ENCODE measurements at regions not wholly inside any gene's neighbourhood (a gene's known extent, or its start where the extent isn't known, plus 50 kb on each side); places are given as distances from the start of the nearest gene placed in this dataset.

DNA sequence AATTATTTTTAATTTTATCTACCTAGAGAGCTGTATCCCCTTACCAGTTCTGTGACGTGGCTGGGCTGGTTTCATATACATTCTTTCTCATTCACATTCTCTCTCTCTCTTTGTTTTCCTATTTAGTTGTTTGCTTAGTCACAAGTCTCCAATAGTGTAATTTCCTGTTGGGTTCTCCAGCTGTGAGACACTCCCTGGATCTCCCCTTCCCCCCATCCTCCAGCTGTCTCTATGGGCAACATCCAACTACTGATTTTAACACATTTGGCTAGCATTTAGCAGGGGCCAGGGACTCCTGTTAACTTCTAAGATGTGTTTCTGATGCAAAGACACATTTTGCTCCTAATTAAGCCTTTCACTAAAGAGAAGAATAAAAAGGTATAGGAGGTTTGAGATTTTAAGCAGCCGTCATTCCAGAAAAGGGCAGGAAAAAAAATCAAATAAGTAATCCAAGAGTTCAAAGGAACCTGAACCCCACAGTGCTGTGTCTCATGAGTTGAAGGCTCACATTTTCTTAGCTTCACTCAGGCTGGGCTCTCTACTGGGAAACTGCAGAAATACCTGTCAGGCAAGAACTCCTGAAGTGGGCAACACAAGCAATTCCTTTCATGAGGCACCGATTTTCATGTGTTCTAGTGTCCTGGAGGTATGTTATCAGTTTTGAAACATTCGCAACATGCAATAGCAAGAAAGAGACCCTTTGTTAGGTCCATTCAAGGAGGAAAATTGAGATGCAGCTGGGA, 198.7 kb upstream of the C9orf72 start:
- peak; percentile 92 for DNase-seq (ENCODE audit: low read depth)
- H3K4me3 ChIP-seq (ENCODE audit: low read depth, low read length) = no peak overlapping the region
- TF ChIP-seq, protein P1, sequence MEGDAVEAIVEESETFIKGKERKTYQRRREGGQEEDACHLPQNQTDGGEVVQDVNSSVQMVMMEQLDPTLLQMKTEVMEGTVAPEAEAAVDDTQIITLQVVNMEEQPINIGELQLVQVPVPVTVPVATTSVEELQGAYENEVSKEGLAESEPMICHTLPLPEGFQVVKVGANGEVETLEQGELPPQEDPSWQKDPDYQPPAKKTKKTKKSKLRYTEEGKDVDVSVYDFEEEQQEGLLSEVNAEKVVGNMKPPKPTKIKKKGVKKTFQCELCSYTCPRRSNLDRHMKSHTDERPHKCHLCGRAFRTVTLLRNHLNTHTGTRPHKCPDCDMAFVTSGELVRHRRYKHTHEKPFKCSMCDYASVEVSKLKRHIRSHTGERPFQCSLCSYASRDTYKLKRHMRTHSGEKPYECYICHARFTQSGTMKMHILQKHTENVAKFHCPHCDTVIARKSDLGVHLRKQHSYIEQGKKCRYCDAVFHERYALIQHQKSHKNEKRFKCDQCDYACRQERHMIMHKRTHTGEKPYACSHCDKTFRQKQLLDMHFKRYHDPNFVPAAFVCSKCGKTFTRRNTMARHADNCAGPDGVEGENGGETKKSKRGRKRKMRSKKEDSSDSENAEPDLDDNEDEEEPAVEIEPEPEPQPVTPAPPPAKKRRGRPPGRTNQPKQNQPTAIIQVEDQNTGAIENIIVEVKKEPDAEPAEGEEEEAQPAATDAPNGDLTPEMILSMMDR (conservative IDR thresholded peaks at IDR 0.05; ENCODE audit: low read depth, low read length) = no peak

DNA sequence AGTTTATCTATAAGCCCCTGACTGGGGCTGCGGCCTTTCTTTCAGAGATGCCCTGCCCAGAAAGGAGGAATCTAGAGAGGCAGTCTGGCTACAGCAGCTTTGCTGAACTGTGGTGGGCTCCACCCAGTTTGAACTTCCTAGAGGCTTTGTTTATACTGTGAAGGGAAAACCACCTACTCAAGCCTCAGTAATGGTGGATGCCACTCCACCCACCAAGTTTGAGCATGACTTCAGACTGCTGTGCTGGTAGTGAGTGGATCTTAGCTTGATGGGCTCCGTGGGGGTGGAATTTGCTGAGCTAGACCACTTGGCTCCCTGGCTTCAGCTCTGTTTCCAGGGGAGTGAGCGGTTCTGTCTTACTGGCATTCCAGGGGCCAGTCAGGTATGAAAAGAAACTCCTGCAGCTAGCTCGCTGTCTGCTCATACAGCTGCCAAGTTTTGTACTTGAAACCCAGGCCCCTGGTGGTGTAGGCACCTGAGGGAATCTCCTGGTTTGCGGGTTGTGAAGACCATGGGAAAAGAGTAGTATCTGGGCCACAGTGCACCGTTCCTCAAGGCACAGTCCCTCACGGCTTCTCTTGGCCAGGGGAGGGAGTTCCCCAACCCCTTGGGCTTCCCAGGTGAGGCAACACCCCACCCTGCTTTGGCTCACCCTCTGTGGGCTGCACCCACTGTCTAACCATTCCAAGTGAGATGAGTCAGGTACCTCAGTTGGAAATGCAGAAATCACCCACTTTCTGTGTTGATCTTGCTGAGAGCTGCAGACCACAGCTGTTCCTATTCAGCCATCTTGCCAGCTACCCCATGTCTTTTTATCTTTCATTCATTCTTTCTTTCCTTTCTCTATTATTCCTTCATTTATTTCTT, 211.8 kb upstream of the C9orf72 start:
- H3K4me3 ChIP-seq (ENCODE audit: low read depth, low read length) = no peak overlapping the region
- peak; percentile 66 for DNase-seq (ENCODE audit: low read depth)
- TF ChIP-seq, protein P1 (conservative IDR thresholded peaks at IDR 0.05; ENCODE audit: low read depth, low read length) = no peak

DNA sequence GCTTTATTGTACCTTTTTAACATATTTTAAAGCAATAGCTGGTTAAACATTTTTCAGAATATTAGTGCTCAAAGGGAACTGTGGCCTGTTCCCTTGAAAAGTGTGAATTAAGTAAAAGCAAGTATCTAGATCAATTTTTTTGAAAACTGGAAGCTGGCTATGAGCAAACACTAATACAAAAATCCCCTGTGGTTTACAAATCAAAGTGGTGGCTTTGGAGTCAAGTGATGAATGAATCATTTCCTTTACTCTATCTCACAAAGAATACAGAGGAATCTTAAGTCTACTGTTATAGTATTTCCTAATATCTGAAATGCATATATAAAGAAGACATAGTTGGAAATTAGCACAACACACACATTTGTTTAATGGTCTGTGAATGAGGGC, 212.4 kb upstream of the C9orf72 start:
- no peak overlapping the region for H3K4me3 ChIP-seq (ENCODE audit: low read depth, low read length)
- DNase-seq (ENCODE audit: low read depth) = peak; percentile 82
- TF ChIP-seq, protein P1 (conservative IDR thresholded peaks at IDR 0.05; ENCODE audit: low read depth, low read length) = no peak

DNA sequence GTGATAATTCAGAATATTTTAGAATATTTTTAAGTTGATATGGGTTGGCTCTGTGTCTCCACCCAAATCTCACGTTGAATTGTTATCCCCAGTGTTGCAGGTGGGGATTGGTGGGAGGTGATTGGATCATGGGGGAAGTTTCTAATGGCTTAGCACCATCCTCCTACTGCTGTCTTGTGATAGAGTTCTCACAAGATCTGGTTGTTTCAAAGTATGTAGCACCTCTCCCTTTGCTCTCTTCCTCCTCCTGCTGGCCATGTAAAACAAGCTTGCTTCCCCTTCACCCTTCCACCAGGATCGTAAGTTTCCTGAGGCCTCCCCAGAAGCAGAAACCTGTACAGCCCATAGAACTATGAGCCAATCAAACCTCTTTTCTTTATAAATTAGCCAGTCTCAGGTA, 214.6 kb upstream of the C9orf72 start:
- no peak overlapping the region for H3K4me3 ChIP-seq (ENCODE audit: low read depth, low read length)

DNA sequence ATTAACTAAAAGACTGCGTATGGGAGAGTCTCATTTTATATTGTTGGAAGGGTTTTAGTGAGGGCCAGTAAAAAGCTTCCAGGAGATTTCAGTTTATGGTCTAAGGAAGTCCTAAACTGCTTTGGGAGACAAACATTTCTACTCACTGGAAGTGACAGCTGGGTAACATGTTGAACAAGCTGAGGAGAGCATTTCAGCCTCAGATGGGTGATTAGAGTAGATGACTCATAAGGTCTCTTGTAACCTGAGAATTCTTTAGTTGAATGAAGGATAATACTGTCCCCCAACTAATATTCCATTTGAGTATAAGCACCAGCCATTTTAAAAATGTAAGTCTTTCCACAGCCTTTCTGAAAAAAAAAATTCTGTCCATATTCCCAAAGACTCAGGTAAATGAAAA, 218.0 kb upstream of the C9orf72 start:
- TF ChIP-seq, protein P1 (conservative IDR thresholded peaks at IDR 0.05; ENCODE audit: low read depth, low read length) = no peak
- no peak overlapping the region for H3K4me3 ChIP-seq (ENCODE audit: low read depth, low read length)
- DNase-seq (ENCODE audit: low read depth) = peak; percentile 64

More for the DNA sequence above, 214.6 kb upstream of the C9orf72 start:
- peak; percentile 91 for DNase-seq (ENCODE audit: low read depth)
- TF ChIP-seq, protein P1 (conservative IDR thresholded peaks at IDR 0.05; ENCODE audit: low read depth, low read length) = peak; percentile 78

DNA sequence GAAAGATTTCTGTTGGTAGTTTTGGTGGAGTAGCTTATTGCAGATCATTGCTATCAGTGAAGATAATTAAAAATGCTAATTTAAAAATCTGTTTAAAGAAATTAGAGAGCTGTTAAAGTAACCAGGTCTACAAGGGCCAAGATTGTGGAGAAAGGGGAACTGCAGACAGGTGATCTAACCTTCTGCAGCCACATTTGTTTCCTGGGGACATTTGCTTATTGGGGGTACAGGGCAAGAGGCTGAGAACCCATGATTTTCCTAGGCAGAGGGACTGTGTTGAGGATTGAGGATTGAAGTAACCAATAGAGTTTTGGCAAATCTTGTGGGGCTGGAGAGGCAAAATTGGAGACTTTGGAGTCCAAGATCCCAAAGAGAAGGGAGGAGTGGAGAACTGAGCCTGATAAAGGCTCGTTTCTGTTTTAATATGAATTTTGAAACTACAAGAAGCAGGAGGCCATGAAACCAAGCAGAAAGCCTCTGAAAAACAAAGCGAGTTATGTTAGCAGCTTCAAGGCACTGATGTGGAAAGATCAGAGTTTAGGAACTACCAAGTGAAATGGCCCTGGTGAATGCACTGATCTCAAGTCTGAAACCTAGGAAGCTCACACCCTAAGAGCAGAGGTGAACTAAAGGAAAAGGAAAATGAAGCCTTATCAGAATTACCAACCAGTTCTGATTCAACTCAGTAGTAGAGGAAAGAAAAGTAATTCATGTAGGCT, 219.8 kb upstream of the C9orf72 start:
- no peak overlapping the region for H3K4me3 ChIP-seq (ENCODE audit: low read depth, low read length)
- DNase-seq (ENCODE audit: low read depth) = no peak
- TF ChIP-seq, protein P1 (conservative IDR thresholded peaks at IDR 0.05; ENCODE audit: low read depth, low read length) = no peak

Measured in choroid plexus epithelial cell (primary cell).